Embryonic facial prominence (tissue), 1 donor: ENCODE measurements at regions not wholly inside any gene's neighbourhood (a gene's known extent, or its start where the extent isn't known, plus 50 kb on each side); places are given as distances from the start of the nearest gene placed in this dataset.
"Not testable (repeated sequence)": the region's sequence is repeated elsewhere in the genome, so short reads cannot be mapped to it uniquely, and the experiment has no call there.

Experiments used
- DNase-seq: peaks from one replicate; pipeline ENCODE4 v3.0.0-alpha.2; 2016; ENCODE audit errors: extremely low spot score

DNA sequence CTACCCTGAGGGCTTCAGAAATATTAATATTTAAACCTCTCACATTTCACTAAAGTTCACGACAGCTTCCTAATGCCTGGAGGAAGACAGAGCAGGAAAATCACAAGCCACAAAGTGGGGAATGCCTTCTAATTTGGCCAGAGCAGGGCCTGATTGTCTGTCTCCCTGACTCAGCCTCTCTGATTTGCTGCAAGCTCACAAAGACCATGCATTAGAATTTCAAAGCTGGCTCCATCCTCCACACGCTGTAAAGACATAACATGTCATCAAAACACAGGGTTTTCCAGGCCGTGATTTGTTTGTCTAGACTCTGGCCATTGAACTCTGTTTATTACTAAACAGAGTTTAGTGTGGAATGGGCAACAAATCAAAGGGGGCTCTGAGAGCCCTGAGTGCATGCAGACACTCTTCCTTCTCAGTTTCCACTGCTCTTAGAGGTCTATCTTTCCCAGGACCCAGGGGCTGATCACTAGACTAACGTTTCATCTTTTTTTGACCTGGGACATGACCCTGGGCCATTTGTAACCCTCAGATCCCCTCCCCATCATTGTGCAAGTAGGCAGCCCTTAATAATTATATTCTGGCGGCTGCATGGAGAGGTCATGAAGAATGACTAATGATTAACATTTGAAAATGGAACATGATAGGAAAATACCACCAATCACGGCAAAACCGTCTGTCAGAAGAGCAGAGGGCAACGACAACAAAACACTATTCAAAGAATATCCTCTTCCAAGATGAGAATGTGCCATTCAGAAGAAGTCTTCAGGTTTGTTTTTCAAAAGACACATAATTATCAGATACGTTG lies 140.2 kb downstream of the ENC1 start:
- DNase-seq = no peak

DNA sequence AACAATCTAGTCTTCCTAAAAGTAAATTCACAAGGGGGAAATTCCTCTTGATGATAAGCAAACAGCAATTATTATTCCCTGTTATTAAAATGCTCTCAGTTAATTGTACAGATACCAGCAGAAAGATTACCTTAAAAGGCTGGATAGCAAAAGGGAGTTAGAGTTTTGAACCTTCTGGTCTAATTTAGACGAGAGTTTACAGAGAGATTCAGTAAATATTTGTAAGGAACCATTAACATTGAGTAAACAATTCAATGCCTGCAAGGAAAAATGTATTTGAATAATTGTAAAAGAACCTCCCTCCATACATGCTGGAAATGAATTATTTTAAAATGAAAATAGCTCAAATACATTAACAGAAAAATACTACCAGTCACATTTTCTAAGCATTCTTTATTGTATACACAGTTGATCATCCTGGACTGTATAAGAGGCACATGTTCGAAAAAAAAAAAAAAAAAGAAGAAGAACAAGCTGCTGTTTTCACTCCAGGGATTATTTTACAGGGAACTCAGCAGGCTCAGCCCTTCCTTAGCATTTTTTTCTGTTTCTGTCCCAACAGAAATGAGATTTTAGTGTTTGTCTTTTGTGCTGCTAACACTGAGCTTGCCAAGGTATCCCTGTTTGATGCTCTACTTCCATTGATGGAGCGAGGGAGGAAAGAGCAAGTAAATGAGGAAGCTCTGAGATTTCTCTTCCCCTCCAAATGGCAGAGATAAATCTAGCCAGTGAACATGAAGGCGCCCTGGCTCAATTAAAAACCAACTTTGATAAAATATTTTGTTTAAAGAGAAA lies 141.1 kb downstream of the ENC1 start:
- DNase-seq = no peak

GRCh38 chr5:74497706-74498105 lies 142.8 kb downstream of the ENC1 start:
- DNase-seq = no peak

DNA sequence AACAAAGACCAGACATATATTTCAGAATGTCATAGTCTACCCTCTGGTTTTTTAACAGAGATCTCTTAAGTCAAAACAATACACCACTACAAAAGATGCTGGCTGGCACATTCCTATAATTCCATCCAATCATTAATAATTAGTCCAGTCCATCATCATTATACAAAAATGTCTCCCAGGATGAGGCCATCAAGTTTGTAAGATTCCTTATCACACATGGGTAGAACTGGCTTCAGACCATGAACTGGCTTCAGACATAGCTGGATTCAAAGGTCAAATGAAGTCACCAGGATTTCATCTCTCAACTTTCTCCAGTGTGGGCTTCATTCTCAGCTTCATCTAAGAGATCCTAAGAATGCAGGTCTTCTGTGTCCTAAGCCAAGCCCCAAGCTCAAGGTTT lies 147.1 kb downstream of the ENC1 start:
- DNase-seq = no peak

DNA sequence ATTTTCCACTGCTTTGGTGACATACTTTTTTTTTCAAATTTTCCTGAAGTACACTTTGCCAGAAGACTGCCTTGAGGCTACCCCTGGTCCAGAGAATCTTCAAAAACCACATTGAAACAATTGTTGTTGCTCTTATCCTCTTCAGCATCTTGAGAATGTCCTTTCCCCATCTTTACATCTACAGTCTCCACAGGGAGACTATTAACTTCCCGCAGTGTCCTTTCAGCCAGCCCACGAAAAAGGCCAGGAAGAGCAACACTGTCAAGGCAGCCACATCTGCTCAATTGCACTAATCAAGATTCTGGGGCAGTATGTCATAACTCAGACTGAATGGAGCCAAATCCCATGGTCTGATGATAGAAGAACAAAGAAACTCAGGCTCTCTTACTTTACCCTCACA lies 148.3 kb downstream of the ENC1 start:
- no peak for DNase-seq

GRCh38 chr5:74491586-74491985 lies 148.9 kb downstream of the ENC1 start:
- DNase-seq = no peak

GRCh38 chr5:74490814-74491213 lies 149.7 kb downstream of the ENC1 start:
- no peak for DNase-seq

DNA sequence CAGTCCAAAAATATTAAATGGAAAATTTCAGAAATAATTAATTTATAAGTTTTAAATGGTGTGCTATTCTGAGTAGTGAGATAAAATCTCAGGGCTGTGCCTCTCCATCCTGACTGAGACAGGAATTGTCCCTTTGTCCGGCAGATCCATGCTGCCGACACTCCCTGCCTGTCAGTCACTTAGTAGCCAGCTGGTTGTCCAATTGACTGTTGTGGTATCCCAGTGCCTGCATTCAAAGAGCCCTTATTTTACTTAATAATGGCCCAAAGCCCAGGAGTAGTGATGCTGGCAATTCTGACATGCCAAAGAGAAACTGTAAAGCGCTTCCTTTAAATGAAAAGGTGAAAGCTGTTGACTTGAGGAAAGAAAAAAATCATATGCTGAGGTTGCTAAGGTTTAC lies 157.5 kb downstream of the ENC1 start:
- DNase-seq = no peak

- no peak for DNase-seq
These were observed 158.0 kb downstream of the ENC1 start for GRCh38 chr5:74482523-74482922.

GRCh38 chr5:74481357-74481756 lies 159.2 kb downstream of the ENC1 start:
- DNase-seq = not testable (repeated sequence)

DNA sequence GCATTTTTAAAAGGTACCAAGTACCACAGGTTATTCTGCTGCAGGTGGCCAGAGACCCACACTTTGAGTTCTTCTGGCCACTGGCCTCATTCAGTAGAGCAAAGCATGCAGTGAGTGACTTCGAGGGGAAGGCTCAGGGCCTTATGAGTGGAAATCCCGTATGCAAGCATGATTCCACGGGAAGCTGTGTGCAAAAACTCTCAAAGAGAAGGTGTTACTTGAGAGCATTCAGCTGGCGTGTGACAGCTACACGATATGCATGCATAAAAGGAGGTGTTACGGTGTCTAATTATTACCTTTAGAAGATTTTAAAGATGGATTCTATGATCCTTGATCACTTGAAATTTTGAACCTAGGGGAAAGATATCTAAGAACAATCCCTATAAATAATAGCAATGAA lies 160.3 kb downstream of the ENC1 start:
- no peak for DNase-seq

- no peak for DNase-seq
These were observed 162.2 kb downstream of the ENC1 start for GRCh38 chr5:74478328-74478727.

DNA sequence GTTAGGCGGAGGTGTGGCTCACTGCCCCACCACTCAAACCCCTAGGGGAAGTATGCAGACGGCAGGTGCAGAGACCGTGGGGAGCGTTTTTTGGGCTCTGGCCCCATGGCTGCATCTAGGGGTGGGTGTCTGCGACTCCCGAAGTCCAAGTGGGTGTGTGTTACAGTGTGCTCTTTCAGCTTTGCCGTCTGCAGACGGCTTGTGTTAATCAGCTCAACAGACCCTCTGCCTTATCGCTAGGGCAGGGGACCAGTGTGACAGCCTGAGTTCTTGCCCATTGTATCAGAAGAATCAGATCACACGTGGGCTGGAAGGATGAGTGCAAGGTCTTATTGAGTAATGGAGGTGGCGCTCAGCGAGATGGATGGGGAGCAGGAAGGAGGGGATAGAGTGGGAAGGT lies 162.8 kb downstream of the ENC1 start:
- no peak for DNase-seq

DNA sequence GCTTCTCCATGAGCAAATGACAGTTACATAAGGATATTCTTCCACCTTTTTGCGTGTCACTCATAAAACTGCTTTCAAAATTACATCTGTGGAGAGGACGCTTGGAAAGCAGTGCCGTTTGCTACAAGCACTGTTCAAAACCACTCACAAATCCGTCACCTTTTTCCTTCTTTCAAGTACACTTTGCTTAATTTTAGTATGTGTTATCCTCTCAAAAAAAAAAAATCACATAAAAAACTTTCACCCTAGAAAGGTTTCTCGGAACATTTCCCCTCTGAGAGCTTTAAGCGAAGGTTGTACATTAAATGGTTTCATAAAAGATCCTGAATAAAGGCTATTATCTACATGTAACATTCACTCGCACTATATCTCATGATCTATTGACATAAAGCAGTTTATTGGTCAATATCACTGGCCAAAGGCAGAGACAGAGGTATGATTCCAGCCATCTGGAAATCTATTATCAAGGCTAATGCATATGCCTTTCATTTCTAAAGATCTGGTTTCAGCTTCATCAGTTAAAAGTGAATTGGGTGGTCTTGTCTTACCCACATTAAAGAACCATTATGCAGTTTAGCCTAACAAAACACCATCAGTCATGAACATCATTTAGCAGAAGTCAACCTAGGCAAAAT lies 163.6 kb downstream of the ENC1 start:
- DNase-seq = no peak

DNA sequence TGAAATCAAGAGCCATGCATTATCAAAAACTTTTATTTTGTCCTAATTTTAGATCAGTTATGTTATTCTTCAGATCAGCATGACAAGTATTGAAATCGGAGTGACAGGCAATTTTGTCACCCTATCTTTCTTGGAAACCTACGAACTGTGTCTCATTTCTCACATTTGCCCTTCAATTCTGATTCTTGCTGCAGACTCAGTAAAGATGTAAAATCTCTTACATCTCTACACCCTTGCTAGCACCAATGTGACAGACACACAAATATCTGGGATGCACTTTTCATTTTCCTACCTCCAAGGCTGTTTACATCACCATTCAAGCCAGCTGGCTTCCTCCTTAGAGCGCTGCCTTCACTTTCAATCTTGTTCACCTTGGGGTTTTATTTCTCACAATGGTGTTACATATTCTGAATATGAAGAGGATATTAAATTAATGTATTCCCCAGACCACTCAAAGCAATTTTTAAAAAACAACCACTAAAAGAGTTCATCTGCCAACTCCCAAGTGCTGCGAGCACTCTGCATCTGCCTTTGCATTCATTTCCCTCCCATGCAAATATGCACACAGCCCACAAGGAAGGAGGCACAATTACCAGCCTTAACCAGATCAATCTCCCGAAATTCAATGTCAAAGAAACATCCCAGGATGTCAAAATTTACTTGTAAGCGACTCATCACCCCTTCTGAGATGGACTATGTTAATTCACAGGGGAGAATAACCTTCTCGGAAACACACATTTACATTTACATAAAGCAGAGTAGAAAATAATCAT lies 164.3 kb downstream of the ENC1 start:
- no peak for DNase-seq

- DNase-seq = no peak
These were observed 168.7 kb downstream of the ENC1 start for GRCh38 chr5:74471875-74472274.

DNA sequence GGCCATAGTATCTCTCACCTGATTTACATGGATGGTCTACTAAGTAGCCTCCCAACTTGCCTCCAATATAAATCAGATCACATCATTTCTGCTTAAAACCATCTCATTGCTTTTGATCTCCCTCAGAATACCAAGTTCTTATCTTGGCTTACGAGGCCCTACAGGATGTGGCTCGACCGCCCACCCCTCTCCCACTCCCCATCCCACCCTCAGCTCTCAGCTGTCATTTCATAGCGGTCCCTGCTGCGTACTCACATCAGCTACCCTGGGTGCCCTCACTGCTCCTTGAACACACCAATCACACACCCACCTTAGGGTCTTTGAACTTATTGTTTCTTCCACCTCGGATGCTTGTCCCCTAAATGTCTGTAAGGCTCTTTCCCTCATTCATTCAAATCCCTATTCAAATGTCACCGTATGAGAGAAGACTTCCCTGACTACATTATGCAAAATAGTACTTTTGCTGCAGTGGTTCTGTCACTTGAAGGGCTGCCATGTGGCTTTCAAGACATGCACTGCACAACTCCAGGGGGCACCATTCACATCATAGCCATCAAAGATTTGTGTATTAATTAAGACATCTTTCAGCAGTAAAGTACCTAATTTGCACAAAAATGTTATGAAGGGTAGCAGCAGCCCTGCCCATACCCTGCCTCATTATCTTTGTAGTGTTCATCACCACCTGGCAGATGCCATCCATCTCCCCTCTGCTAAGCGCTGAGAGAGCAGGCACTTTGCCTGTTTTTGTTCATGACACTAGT lies 171.1 kb downstream of the ENC1 start:
- no peak for DNase-seq

DNA sequence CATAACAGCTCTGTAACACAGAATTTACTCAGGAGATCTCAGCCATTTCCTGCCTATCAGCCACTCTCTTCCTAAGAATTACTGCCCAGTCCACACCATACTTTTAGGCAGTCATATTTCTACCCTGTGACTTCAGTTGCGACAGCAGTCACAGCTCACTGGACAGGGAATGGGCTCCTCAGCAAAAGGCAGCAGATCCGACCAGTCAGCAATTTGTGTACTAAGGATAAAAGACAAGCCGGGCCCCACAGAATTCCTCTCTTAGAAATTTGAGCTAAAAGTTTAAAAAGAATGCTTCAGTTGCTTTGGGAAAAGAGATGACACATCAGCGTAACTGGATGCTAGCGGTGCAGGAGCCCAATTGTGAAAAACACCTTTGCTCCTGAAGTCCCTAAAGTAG lies 172.1 kb downstream of the ENC1 start:
- DNase-seq = no peak

DNA sequence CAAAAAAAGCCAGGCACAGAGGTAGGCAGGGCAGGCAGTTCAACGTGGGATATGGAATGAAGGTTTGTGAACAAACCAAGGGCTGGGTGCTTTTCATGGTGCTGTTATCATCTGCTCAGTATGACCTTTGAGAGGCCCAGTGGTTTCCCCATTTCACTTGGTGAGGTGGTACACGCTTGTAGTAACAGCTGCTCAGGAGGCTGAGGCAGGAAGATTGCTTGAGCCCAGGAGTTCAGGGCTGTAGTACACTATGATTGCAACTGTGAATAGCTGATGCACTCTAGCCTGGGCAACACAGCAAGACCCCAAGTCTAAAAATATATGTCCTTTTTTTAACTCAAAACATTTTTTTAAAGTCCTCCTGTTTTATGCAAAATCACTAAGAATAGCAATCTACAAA lies 174.8 kb downstream of the ENC1 start:
- DNase-seq = no peak

DNA sequence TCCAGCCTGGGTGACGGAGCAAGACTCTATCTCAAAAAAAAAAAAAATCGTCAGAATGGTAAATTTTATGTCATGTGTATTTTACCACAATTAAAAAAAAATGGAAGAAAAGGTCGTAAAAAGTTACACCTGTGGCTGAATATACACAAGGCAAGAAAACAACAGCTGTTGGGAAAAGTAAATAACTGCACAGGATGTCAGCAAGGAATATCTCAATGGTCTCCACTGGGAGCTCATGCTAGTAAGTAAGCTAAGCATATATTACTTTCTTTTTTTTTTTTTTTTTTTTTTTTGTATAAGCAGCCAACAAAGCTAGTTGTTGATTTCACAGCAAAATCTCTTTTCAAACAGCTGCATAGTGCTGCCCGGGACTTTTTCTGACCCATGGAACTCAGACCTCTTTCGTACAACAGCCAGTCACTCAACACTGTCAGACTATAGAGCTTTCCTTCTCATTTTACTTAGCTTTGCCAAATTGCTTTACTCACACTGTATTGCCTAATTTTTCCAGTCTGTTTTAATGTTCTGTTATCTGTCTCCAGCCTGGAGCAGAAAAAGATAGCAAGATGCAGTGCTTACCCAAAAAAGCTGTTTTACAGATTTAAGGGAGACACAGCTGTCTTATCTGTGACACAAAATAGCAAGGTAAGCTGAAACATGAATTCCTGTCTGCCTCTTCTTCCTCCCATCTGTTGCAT lies 175.9 kb downstream of the ENC1 start:
- DNase-seq = no peak

DNA sequence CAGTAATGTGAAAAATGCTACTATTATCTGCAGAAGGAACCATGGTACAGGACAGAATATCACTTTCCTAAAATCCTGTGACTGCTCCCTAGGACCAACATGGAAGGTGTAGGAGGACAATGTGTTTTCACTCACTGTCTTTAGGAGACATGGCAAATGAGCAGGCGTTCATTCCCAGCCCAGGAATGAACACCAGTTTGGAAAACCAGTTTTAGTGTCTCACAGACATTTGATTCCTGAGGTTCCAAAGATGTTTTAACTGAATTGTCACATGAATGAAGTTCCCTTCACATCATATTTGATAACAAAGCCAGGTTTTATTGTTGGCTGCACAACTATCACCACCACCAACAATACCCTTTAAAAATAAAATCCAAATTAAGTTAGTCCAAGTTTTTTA lies 178.2 kb downstream of the ENC1 start:
- DNase-seq = no peak
